KG1 (cell line): ENCODE measurements at regions not wholly inside any gene's neighbourhood (a gene's known extent, or its start where the extent isn't known, plus 50 kb on each side); places are given as distances from the start of the nearest gene placed in this dataset.

Source experiments
- DNase-seq: peaks from one replicate; lab custom pipeline; 2025; lab: John Stamatoyannopoulos, UW

- no peak for DNase-seq
Measured at GRCh38 chr5:175107865-175108264, 336.1 kb downstream of the DRD1 start.

GRCh38 chr5:175107028-175107588, 336.9 kb downstream of the DRD1 start:
- no peak for DNase-seq

- DNase-seq = no peak
Measured at GRCh38 chr5:175104677-175105076, 339.3 kb downstream of the DRD1 start.

- DNase-seq = no peak
Measured at GRCh38 chr5:175103746-175104145, 340.2 kb downstream of the DRD1 start.

GRCh38 chr5:175102717-175103116, 341.3 kb downstream of the DRD1 start:
- no peak for DNase-seq

- DNase-seq = no peak
Measured at GRCh38 chr5:175098301-175098700, 345.7 kb downstream of the DRD1 start.

GRCh38 chr5:175096469-175097165, 347.4 kb downstream of the DRD1 start:
- no peak for DNase-seq

- DNase-seq = no peak
Measured at GRCh38 chr5:175094461-175094860, 349.5 kb downstream of the DRD1 start.

GRCh38 chr5:175092691-175093090, 351.3 kb downstream of the DRD1 start:
- no peak for DNase-seq

GRCh38 chr5:175088963-175089362, 355.0 kb downstream of the DRD1 start:
- no peak for DNase-seq

- no peak for DNase-seq
Measured at GRCh38 chr5:175082866-175083590, 358.6 kb downstream of the MSX2 start.

GRCh38 chr5:175082346-175082745, 358.0 kb downstream of the MSX2 start:
- no peak for DNase-seq

GRCh38 chr5:175079707-175080106, 355.3 kb downstream of the MSX2 start:
- DNase-seq = no peak

- no peak for DNase-seq
Measured at GRCh38 chr5:175070283-175070682, 345.9 kb downstream of the MSX2 start.

- DNase-seq = no peak
Measured at GRCh38 chr5:175060257-175060656, 335.9 kb downstream of the MSX2 start.

GRCh38 chr5:175059687-175060211, 335.4 kb downstream of the MSX2 start:
- no peak for DNase-seq

- DNase-seq = no peak
Measured at GRCh38 chr5:175056831-175057230, 332.4 kb downstream of the MSX2 start.

- DNase-seq = no peak
Measured at GRCh38 chr5:175054243-175054642, 329.9 kb downstream of the MSX2 start.

- no peak for DNase-seq
Measured at GRCh38 chr5:175052351-175052750, 328.0 kb downstream of the MSX2 start.

GRCh38 chr5:175047048-175047447, 322.7 kb downstream of the MSX2 start:
- DNase-seq = no peak

- DNase-seq = no peak
Measured at GRCh38 chr5:175045820-175046219, 321.4 kb downstream of the MSX2 start.

- DNase-seq = no peak
Measured at GRCh38 chr5:175037820-175038219, 313.4 kb downstream of the MSX2 start.

- no peak for DNase-seq
Measured at GRCh38 chr5:175035882-175036533, 311.6 kb downstream of the MSX2 start.
